HEK293T (cell line): ENCODE measurements at regions not wholly inside any gene's neighbourhood (a gene's known extent, or its start where the extent isn't known, plus 50 kb on each side); places are given as distances from the start of the nearest gene placed in this dataset.

ENCODE experiments used
- CTCF ChIA-PET: fragments of 350-600 bp; formaldehyde crosslinking; extraction: SDS; loops from one replicate; lab custom pipeline; 2021; ENCODE audit warnings: antibody characterized with exemption, inconsistent platforms; lab: Yijun Ruan, JAX
- POLR2A ChIA-PET: fragments of 350-600 bp; formaldehyde crosslinking; extraction: SDS; loops from one replicate; lab custom pipeline; 2020; ENCODE audit warnings: antibody characterized with exemption, inconsistent platforms; lab: Yijun Ruan, JAX
- DNase-seq: peaks from one replicate; pipeline ENCODE4 v3.0.0; 2012; ENCODE audit warnings: mixed read lengths; ENCODE audit errors: extremely low spot score
- ARNT ChIP-seq: fragments of 450-650 bp; IDR thresholded peaks from 2 replicates; pipeline ENCODE4 v1.6.1; 2017; ENCODE audit warnings: mild to moderate bottlenecking
- BHLHE40 ChIP-seq: fragments of 450-650 bp; IDR thresholded peaks from 2 replicates; pipeline ENCODE4 v1.6.1; 2016; ENCODE audit warnings: mild to moderate bottlenecking, moderate library complexity, borderline replicate concordance
- CTBP1 ChIP-seq: fragments of 450-650 bp; IDR thresholded peaks from 2 replicates; pipeline ENCODE4 v1.6.1; 2016; ENCODE audit warnings: borderline replicate concordance
- ELF4 ChIP-seq: fragments of 450-650 bp; IDR thresholded peaks from 2 replicates; pipeline ENCODE4 v1.6.1; 2017; ENCODE audit warnings: antibody characterized with exemption
- FOXA1 ChIP-seq: fragments of 450-650 bp; IDR thresholded peaks from 2 replicates; pipeline ENCODE4 v1.6.1; 2016; ENCODE audit warnings: mild to moderate bottlenecking
- FOXK2 ChIP-seq: fragments of 450-650 bp; IDR thresholded peaks from 2 replicates; pipeline ENCODE4 v1.6.1; 2016; ENCODE audit warnings: mild to moderate bottlenecking
- FOXM1 ChIP-seq: fragments of 450-650 bp; IDR thresholded peaks from 2 replicates; pipeline ENCODE4 v1.6.1; 2017; ENCODE audit warnings: mild to moderate bottlenecking, borderline replicate concordance
- HDGF ChIP-seq: fragments of 450-650 bp; IDR thresholded peaks from 2 replicates; pipeline ENCODE4 v1.6.1; 2017; ENCODE audit warnings: antibody characterized with exemption, borderline replicate concordance
- L3MBTL2 ChIP-seq: fragments of 450-650 bp; conservative IDR thresholded peaks from 2 replicates; pipeline ENCODE4 v1.6.1; 2016; ENCODE audit warnings: mild to moderate bottlenecking
- LEF1 ChIP-seq: fragments of 450-650 bp; IDR thresholded peaks from 2 replicates; pipeline ENCODE4 v1.6.1; 2017; ENCODE audit warnings: mild to moderate bottlenecking, borderline replicate concordance
- NFRKB ChIP-seq: fragments of 450-650 bp; IDR thresholded peaks from 2 replicates; pipeline ENCODE4 v1.6.1; 2016; ENCODE audit warnings: mild to moderate bottlenecking, moderate library complexity
- PKNOX1 ChIP-seq: fragments of 450-650 bp; IDR thresholded peaks from 2 replicates; pipeline ENCODE4 v1.6.1; 2016
- SP1 ChIP-seq: fragments of 450-650 bp; IDR thresholded peaks from 2 replicates; pipeline ENCODE4 v1.6.1; 2017
- SUZ12 ChIP-seq: fragments of 450-650 bp; IDR thresholded peaks from 2 replicates; pipeline ENCODE4 v1.6.1; 2016; ENCODE audit warnings: mild to moderate bottlenecking
- TARDBP ChIP-seq: fragments of 450-650 bp; IDR thresholded peaks from 2 replicates; pipeline ENCODE4 v1.6.1; 2016
- ZNF384 ChIP-seq: fragments of 450-650 bp; IDR thresholded peaks from 2 replicates; pipeline ENCODE4 v1.6.1; 2016

DNA sequence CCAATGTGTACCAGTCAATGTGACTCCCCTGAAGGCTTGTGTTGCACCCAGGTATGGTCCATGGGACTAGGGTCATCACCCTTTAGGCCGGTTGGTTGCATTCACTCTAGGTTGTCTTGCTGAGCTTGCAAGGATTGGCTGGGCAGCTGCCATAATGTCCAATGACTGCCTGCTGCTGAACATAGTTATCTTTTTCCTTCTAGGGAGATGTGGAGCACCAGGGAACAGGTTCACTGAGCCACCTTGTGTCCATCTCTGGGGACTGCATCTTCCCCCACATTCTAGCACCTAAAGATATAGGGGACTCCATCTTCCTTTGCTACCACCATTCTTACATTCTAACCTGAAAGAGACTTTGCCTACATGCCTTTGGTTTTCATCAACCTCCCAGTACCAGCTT, 580.4 kb upstream of the TBL1XR1 start:
- no peak for TF ChIP-seq ARNT
- CTCF ChIA-PET: no interaction called here
- POLR2A ChIA-PET: no interaction called here
- peak; percentile 32 for DNase-seq

- DNase-seq: no peak
- TF ChIP-seq FOXK2 (no peak), CTBP1 (no peak), FOXA1 (no peak), BHLHE40 (no peak), PKNOX1 (no peak), NFRKB (no peak), SUZ12 (no peak), ELF4 (no peak), TARDBP (no peak), FOXM1 (no peak), SP1 (no peak), LEF1 (no peak), ARNT (no peak), HDGF (no peak), ZNF384 (no peak)
- ChIA-PET POLR2A (no interaction called here), CTCF (no interaction called here)
Measured at GRCh38 chr3:177778633-177779032, 581.4 kb upstream of the TBL1XR1 start.

DNA sequence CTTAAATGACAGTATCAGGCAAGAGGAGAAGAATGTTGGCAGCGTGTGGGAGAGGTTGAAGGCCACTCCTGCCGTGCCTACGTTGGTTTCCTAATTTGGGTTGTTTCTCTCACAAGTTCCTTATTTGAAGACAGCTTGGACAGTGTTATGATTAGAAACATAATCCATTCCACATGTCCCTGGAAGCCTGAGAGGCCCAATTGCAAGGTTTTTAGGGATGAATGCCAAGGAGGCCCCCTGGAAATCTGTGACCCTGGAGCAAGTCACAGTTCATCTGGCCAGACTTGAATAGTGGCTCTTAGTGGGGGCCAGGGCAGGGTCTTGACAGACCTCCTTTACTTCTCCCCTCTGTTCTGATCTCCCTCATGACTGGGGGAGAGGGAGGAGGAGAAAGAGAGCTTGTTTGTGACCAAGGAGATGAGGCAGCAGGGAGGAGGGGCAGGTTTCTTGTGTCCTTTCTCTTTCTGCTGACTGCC, 584.4 kb upstream of the TBL1XR1 start:
- TF ChIP-seq PKNOX1 (no peak), HDGF (no peak), L3MBTL2 (no peak), BHLHE40 (no peak), FOXK2 (no peak), TARDBP (no peak), FOXM1 (no peak), ARNT (no peak), SUZ12 (no peak), NFRKB (no peak), ELF4 (no peak), CTBP1 (no peak), FOXA1 (no peak), ZNF384 (no peak), LEF1 (no peak)
- POLR2A ChIA-PET: no interaction called here
- DNase-seq: no peak
- CTCF ChIA-PET: interaction anchor here (0.6 kb wide), 1 partner anchor 520 kb away, joined by 5 read pairs; no protein-coding TSS in a partner anchor

GRCh38 chr3:177783338-177783737, 586.1 kb upstream of the TBL1XR1 start:
- ChIA-PET POLR2A (no interaction called here), CTCF (no interaction called here)
- TF ChIP-seq NFRKB: no peak
- no peak for TF ChIP-seq CTBP1
- TF ChIP-seq SP1: no peak
- TF ChIP-seq BHLHE40: no peak
- TF ChIP-seq FOXA1: no peak
- TF ChIP-seq SUZ12: no peak
- no peak for TF ChIP-seq ELF4
- no peak for TF ChIP-seq ARNT
- no peak for TF ChIP-seq TARDBP
- no peak for TF ChIP-seq L3MBTL2
- no peak for TF ChIP-seq PKNOX1
- TF ChIP-seq FOXK2: no peak
- no peak for TF ChIP-seq FOXM1
- TF ChIP-seq LEF1: no peak
- no peak for TF ChIP-seq HDGF
- TF ChIP-seq ZNF384: no peak
- no peak for DNase-seq

DNA sequence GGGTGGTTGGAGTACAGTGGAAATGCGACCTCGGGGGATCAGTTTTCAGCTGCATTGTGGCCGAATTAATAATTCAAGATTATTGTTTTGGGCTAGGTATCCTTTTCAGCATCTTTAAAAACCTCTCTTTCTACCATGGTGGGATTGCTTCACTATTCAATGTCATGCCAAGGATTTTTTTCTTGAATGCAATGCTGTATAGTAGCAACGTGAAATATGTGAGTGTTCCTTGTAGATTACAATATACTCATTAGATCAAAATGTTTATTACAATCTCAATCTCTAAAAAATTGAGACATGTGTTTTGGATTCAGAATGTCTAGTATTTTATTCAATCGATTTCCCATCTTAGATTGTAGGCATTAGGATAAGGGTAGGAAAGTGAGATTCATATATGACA, 586.5 kb upstream of the TBL1XR1 start:
- no peak for DNase-seq
- TF ChIP-seq FOXK2 (no peak), LEF1 (no peak), HDGF (no peak), SUZ12 (no peak), L3MBTL2 (no peak), CTBP1 (no peak), ARNT (no peak), FOXM1 (no peak), FOXA1 (no peak), NFRKB (no peak), SP1 (no peak), TARDBP (no peak), PKNOX1 (no peak), ZNF384 (no peak), BHLHE40 (no peak), ELF4 (no peak)
- CTCF ChIA-PET: no interaction called here
- POLR2A ChIA-PET: no interaction called here
